ENCODE measurements at regions not wholly inside any gene's neighbourhood (a gene's known extent, or its start where the extent isn't known, plus 50 kb on each side); places are given as distances from the start of the nearest gene placed in this dataset.
A peak's percentile ranks its signal among the peaks of the same experiment; 100 is the strongest.

DNA sequence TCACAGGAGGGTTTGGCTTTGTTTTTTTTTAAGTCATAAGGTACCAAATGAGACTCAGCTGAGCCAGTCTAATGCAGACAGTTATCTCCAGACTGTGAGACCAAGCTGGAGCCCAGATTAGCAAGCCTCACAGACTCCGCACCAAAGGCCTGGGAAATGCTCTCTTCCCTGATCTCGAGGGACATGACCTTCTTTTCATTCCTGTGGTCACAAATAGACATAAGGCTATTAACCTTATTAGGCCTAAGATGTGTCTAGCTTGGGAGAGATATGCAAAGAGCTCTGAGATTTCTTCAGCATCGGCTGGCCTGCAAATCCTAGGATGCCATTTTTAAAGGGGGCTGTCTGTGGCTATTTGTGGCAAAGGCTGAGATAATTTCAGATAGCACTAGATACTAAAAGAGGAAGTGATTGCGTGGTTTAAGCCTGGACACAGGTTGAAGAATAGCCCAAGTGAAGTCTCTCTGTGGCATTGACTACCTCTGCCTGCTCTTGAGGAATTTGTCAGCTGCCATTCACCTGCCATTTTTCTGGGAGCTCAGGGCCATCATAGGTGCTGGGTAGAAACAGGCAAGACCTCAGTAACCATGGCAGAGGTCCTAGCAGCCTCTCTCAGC is 301.3 kb downstream of the SIPA1L2 start:
- intact Hi-C loops (cut with micrococcal nuclease) = no loop called here

DNA sequence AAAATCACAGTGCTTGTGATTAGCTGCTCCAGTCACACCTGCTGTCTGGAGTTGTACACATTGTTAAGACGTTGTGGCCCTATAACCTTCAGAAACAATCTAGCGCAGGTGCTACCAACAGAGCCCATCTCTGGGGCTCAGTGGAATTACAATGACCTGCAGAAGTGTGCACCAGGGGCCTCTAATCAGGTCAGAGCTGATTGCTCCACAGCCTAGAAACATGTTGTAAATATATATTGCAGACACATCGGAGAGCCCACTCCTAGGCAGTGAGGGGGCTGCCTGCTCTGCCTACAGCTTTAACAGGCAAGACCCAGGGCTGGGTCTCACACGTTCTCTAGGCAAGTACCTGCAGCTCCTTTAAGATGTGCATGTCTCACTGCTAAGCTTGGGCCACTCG is 302.0 kb downstream of the SIPA1L2 start:
- in situ Hi-C loops (cut with MboI) = no loop called here
- no peaks in the 10 kb centered on the region for H3K4me1 ChIP-seq (replicated peaks in 1 of 2; ENCODE audit: control insufficient read depth in 2 of 2, insufficient read depth in 2 of 2, low read length in 2 of 2)
- TF ChIP-seq GTF2E2 (tag; IDR thresholded peaks at IDR 0.05) (no peak), ZNF12 (CRISPR knock-in tag; IDR thresholded peaks at IDR 0.05) (no peak), SMARCE1 (IDR thresholded peaks at IDR 0.05) (no peak), POLR2AphosphoS2 (IDR thresholded peaks at IDR 0.05; ENCODE audit: low read length) (no peak), HEY1 (CRISPR knock-in tag; IDR thresholded peaks at IDR 0.05; ENCODE audit: borderline replicate concordance) (no peak)
- TF ChIP-seq, protein P1, sequence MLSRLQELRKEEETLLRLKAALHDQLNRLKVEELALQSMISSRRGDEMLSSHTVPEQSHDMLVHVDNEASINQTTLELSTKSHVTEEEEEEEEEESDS (CRISPR knock-in tag; IDR thresholded peaks at IDR 0.05) = no peak
- TF ChIP-seq, protein P2, sequence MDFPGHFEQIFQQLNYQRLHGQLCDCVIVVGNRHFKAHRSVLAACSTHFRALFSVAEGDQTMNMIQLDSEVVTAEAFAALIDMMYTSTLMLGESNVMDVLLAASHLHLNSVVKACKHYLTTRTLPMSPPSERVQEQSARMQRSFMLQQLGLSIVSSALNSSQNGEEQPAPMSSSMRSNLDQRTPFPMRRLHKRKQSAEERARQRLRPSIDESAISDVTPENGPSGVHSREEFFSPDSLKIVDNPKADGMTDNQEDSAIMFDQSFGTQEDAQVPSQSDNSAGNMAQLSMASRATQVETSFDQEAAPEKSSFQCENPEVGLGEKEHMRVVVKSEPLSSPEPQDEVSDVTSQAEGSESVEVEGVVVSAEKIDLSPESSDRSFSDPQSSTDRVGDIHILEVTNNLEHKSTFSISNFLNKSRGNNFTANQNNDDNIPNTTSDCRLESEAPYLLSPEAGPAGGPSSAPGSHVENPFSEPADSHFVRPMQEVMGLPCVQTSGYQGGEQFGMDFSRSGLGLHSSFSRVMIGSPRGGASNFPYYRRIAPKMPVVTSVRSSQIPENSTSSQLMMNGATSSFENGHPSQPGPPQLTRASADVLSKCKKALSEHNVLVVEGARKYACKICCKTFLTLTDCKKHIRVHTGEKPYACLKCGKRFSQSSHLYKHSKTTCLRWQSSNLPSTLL (IDR thresholded peaks at IDR 0.05) = no peak
- BruUV-seq (replicated peaks) = no TSS peak
- no peak for ATAC-seq
- no peak overlapping the region for H3K27ac ChIP-seq (ENCODE audit: extremely low read depth, low read depth, low read length)
- no peak overlapping the region for H3K4me2 ChIP-seq (ENCODE audit: insufficient read depth, low read length)
- no peak overlapping the region for H3K4me3 ChIP-seq
- intact Hi-C loops (cut with micrococcal nuclease) = no loop called here
- DNase-seq (ENCODE audit: extremely low read depth in 1 of 4, low spot score in 3 of 4) = no peak
- no peaks in the 10 kb centered on the region for H4K20me1 ChIP-seq (replicated peaks; ENCODE audit: control insufficient read depth, insufficient read depth, low read length)
- CTCF ChIA-PET (ENCODE audit: low intra/inter-chr PET ratio) = no interaction called here
- H3K27me3 ChIP-seq (ENCODE audit: control insufficient read depth in 2 of 2, insufficient read depth in 2 of 2, low read length in 2 of 2) = no peaks in the 10 kb centered on the region; a peak in 1 of 5 replicates
- no peaks in the 10 kb centered on the region for H3K9me1 ChIP-seq (ENCODE audit: control insufficient read depth, insufficient read depth, low read length)
- no peak overlapping the region for H3K9ac ChIP-seq (ENCODE audit: insufficient read depth in 1 of 2, low read depth in 2 of 2, low read length in 2 of 2)
- WGBS (ENCODE audit: insufficient coverage, low coverage, missing lambda C conversion rate) = 3% methylated on average over 5 of the region's 5 CpGs
- H3K36me3 ChIP-seq (ENCODE audit: control insufficient read depth, insufficient read depth, low read length) = no peaks in the 10 kb centered on the region
- FAIRE-seq = no peak
- H3K79me2 ChIP-seq (ENCODE audit: control insufficient read depth, insufficient read depth, low read length) = no peaks in the 10 kb centered on the region
- POLR2A ChIA-PET = interaction anchor here (1.1 kb wide), 1 partner anchor 8 kb away, joined by 6 read pairs; no protein-coding TSS in a partner anchor
- no peak overlapping the region for H2AFZ ChIP-seq (ENCODE audit: low read depth, low read length)
- no peaks in the 10 kb centered on the region for H3K9me3 ChIP-seq (replicated peaks; ENCODE audit: control insufficient read depth, insufficient read depth, low read depth, low read length)

More for the DNA sequence above, 301.3 kb downstream of the SIPA1L2 start:
- in situ Hi-C loops (cut with MboI) = no loop called here
- no peaks in the 10 kb centered on the region for H3K9me3 ChIP-seq (replicated peaks; ENCODE audit: control insufficient read depth, insufficient read depth, low read depth, low read length)
- POLR2A ChIA-PET = interaction anchor here (1.1 kb wide), 1 partner anchor 8 kb away, joined by 6 read pairs; no protein-coding TSS in a partner anchor
- H3K36me3 ChIP-seq (ENCODE audit: control insufficient read depth, insufficient read depth, low read length) = no peaks in the 10 kb centered on the region
- no peak overlapping the region for H3K9ac ChIP-seq (ENCODE audit: insufficient read depth in 1 of 2, low read depth in 2 of 2, low read length in 2 of 2)
- H3K79me2 ChIP-seq (ENCODE audit: control insufficient read depth, insufficient read depth, low read length) = no peaks in the 10 kb centered on the region
- CTCF ChIA-PET (ENCODE audit: low intra/inter-chr PET ratio) = no interaction called here
- H3K4me3 ChIP-seq = no peak overlapping the region
- TF ChIP-seq HLTF (IDR thresholded peaks at IDR 0.05) (no peak), SPI1 (IDR thresholded peaks at IDR 0.05; ENCODE audit: borderline replicate concordance, low read depth, low read length) (peak; percentile 75)
- H2AFZ ChIP-seq (ENCODE audit: low read depth, low read length) = no peak overlapping the region
- WGBS (ENCODE audit: insufficient coverage, low coverage, missing lambda C conversion rate) = 0% methylated on average over 4 of the region's 4 CpGs
- DNase-seq (ENCODE audit: extremely low read depth in 1 of 4, low spot score in 3 of 4) = no peak
- ATAC-seq = no peak
- no peak for FAIRE-seq
- H3K9me1 ChIP-seq (ENCODE audit: control insufficient read depth, insufficient read depth, low read length) = no peaks in the 10 kb centered on the region
- H3K27ac ChIP-seq (ENCODE audit: extremely low read depth, low read depth, low read length) = no peak overlapping the region
- BruUV-seq (replicated peaks) = no TSS peak
- H4K20me1 ChIP-seq (replicated peaks; ENCODE audit: control insufficient read depth, insufficient read depth, low read length) = no peaks in the 10 kb centered on the region
- H3K27me3 ChIP-seq (ENCODE audit: control insufficient read depth in 2 of 2, insufficient read depth in 2 of 2, low read length in 2 of 2) = no peaks in the 10 kb centered on the region; a peak in 1 of 5 replicates
- H3K4me1 ChIP-seq (replicated peaks in 1 of 2; ENCODE audit: control insufficient read depth in 2 of 2, insufficient read depth in 2 of 2, low read length in 2 of 2) = no peaks in the 10 kb centered on the region
- H3K4me2 ChIP-seq (ENCODE audit: insufficient read depth, low read length) = no peak overlapping the region

Data from K562 (cell line).